Calu3 (cell line): ENCODE measurements at regions not wholly inside any gene's neighbourhood (a gene's known extent, or its start where the extent isn't known, plus 50 kb on each side); places are given as distances from the start of the nearest gene placed in this dataset.

Source experiments
- BruUV-seq: library from RNA; stranded (reverse); fragments of 400-500 nt; replicated peaks from 2 replicates; lab custom pipeline; 2021; lab: Mats Ljungman, UMichigan
- CTCF ChIA-PET: fragments of 300-600 bp; sonication (Branson Sonifier 250); formaldehyde crosslinking; loops from one replicate; lab custom pipeline; 2022; ENCODE audit warnings: antibody characterized with exemption; lab: Charles Lee
- DNase-seq: peaks from one replicate; pipeline ENCODE4 v3.0.0; 2022
- H3K27ac Mint-ChIP-seq: one replicate; pipeline ENCODE4 v1.8.0; 2022; ENCODE audit warnings: mixed read lengths; ENCODE audit not compliant: unreplicated experiment
- H3K27me3 Mint-ChIP-seq: one replicate; pipeline ENCODE4 v1.8.0; 2022; ENCODE audit warnings: mixed read lengths; ENCODE audit not compliant: unreplicated experiment
- H3K36me3 Mint-ChIP-seq: one replicate; pipeline ENCODE4 v1.8.0; 2022; ENCODE audit warnings: mild to moderate bottlenecking, moderate library complexity, mixed read lengths; ENCODE audit not compliant: insufficient read depth, unreplicated experiment
- H3K4me1 Mint-ChIP-seq: one replicate; pipeline ENCODE4 v1.8.0; 2022; ENCODE audit warnings: mild to moderate bottlenecking, low read depth, mixed read lengths; ENCODE audit not compliant: unreplicated experiment
- H3K4me3 Mint-ChIP-seq: one replicate; pipeline ENCODE4 v1.8.0; 2022; ENCODE audit warnings: mild to moderate bottlenecking, low read depth, moderate library complexity, mixed read lengths; ENCODE audit not compliant: unreplicated experiment
- H3K9me3 Mint-ChIP-seq: one replicate; pipeline ENCODE4 v1.8.0; 2022; ENCODE audit warnings: low read depth, mixed read lengths; ENCODE audit not compliant: unreplicated experiment
- CTCF ChIP-seq: fragments of 200-600 bp; IDR thresholded peaks from one replicate; pipeline ENCODE4 v1.8.0; 2022; ENCODE audit warnings: antibody characterized with exemption; ENCODE audit not compliant: unreplicated experiment
- intact Hi-C: fragments of 100-400 bp; cut with micrococcal nuclease; formaldehyde crosslinking; loops from one replicate; pipeline ENCODE4 v1.10.0; 2022; ENCODE audit not compliant: unreplicated experiment

- DNase-seq = no peak
- no peaks in the 10 kb centered on the region for H3K36me3 Mint-ChIP-seq
- no peak overlapping the region for H3K27ac Mint-ChIP-seq
- no peak for TF ChIP-seq CTCF
- CTCF ChIA-PET = no interaction called here
- H3K9me3 Mint-ChIP-seq = no peaks in the 10 kb centered on the region
- no TSS peak for BruUV-seq
- no peak overlapping the region for H3K4me3 Mint-ChIP-seq
- intact Hi-C loops = no loop called here
- peaks cover 9% of the 10 kb centered on the region for H3K27me3 Mint-ChIP-seq
- no peaks in the 10 kb centered on the region for H3K4me1 Mint-ChIP-seq
Observed at GRCh38 chr7:131124001-131124629, 203.6 kb upstream of the MKLN1 start.

- Mint-ChIP-seq H3K27me3 (peaks cover 9% of the 10 kb centered on the region), H3K9me3 (no peaks in the 10 kb centered on the region), H3K4me1 (no peaks in the 10 kb centered on the region), H3K4me3 (no peak overlapping the region), H3K27ac (no peak overlapping the region), H3K36me3 (no peaks in the 10 kb centered on the region)
- no peak for DNase-seq
- no peak for TF ChIP-seq CTCF
- BruUV-seq = no TSS peak
- CTCF ChIA-PET = no interaction called here
- intact Hi-C loops = no loop called here
Observed at GRCh38 chr7:131124867-131125266, 202.8 kb upstream of the MKLN1 start.

- no peak for TF ChIP-seq CTCF
- Mint-ChIP-seq H3K4me1 (no peaks in the 10 kb centered on the region), H3K27me3 (peaks cover under 1% of the 10 kb centered on the region), H3K9me3 (no peaks in the 10 kb centered on the region), H3K36me3 (no peaks in the 10 kb centered on the region), H3K4me3 (no peak overlapping the region), H3K27ac (no peak overlapping the region)
- CTCF ChIA-PET = interaction anchor here (0.6 kb wide), 2 partner anchors 249 to 259 kb away, joined by 3 to 4 read pairs; no protein-coding TSS in a partner anchor
- BruUV-seq = no TSS peak
- intact Hi-C loops = no loop called here
- no peak for DNase-seq
Observed at GRCh38 chr7:131130324-131130723, 197.4 kb upstream of the MKLN1 start.

DNA sequence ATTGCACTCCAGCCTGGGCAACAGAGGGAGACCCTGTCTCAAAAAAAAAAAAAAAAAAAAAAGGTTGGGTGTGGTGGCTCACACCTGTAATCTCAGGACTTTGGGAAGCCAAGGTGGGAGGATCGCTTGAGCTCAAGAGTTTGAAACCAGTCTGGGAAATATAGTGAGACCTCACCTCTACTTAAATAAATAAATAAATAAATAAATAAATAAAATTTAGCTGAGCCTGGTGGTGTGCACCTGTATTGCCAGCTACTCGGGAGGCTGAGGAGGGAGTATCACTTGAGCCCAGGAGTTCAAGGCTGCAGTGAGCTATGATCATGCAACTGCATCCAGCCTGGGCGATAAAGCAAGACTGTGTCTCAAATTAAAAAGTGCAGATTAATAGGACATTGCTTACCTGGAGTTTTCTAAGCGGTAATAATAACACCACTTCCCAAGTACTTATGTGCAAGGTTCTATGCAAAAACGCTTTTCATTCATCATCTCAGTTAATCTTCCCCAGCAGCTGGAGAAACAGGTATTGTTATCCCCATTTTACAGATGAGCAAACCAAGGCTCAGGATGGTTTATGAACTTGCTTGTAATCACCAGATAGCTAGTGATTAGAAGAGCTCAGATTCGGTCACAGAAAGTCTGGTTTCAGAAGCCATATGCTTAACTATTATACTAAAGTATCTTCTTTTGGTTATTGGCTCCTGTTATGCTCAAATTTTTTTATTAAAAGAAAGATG lies 196.5 kb upstream of the MKLN1 start:
- intact Hi-C loops = no loop called here
- Mint-ChIP-seq H3K27ac (no peak overlapping the region), H3K36me3 (no peaks in the 10 kb centered on the region), H3K27me3 (no peaks in the 10 kb centered on the region), H3K4me1 (no peaks in the 10 kb centered on the region), H3K9me3 (no peaks in the 10 kb centered on the region), H3K4me3 (no peak overlapping the region)
- CTCF ChIA-PET = interaction anchor here (0.5 to 0.6 kb wide), 2 partner anchors 30 to 260 kb away, joined by 4 to 5 read pairs; no protein-coding TSS in a partner anchor
- no peak for DNase-seq
- TF ChIP-seq CTCF = no peak
- BruUV-seq = no TSS peak
